ENCODE measurements at regions not wholly inside any gene's neighbourhood (a gene's known extent, or its start where the extent isn't known, plus 50 kb on each side); places are given as distances from the start of the nearest gene placed in this dataset.

GRCh38 chr14:98165976-98166375 lies 1106.0 kb downstream of the BCL11B start:
- DNase-seq, result no peak

- no peak for DNase-seq
These were observed 1104.7 kb downstream of the BCL11B start for GRCh38 chr14:98167275-98167674.

GRCh38 chr14:98167705-98168104 lies 1104.3 kb downstream of the BCL11B start:
- no peak for DNase-seq

- DNase-seq, result no peak
These were observed 1103.6 kb downstream of the BCL11B start for GRCh38 chr14:98168211-98168985.

- DNase-seq, result no peak
These were observed 1102.8 kb downstream of the BCL11B start for GRCh38 chr14:98169170-98169587.

- no peak for DNase-seq
These were observed 1101.4 kb downstream of the BCL11B start for GRCh38 chr14:98170575-98170974.

GRCh38 chr14:98171654-98172053 lies 1100.3 kb downstream of the BCL11B start:
- DNase-seq, result no peak

GRCh38 chr14:98172243-98172778 lies 1099.7 kb downstream of the BCL11B start:
- no peak for DNase-seq

- no peak for DNase-seq
These were observed 1098.7 kb downstream of the BCL11B start for GRCh38 chr14:98173305-98173704.

- DNase-seq, result no peak
These were observed 1098.0 kb downstream of the BCL11B start for GRCh38 chr14:98174041-98174440.

- no peak for DNase-seq
These were observed 1096.6 kb downstream of the BCL11B start for GRCh38 chr14:98175436-98175835.

- DNase-seq, result no peak
These were observed 1096.1 kb downstream of the BCL11B start for GRCh38 chr14:98175881-98176280.

GRCh38 chr14:98176892-98177291 lies 1095.1 kb downstream of the BCL11B start:
- no peak for DNase-seq

GRCh38 chr14:98177551-98177950 lies 1094.4 kb downstream of the BCL11B start:
- no peak for DNase-seq

GRCh38 chr14:98181241-98181640 lies 1090.8 kb downstream of the BCL11B start:
- no peak for DNase-seq

- no peak for DNase-seq
These were observed 1090.2 kb downstream of the BCL11B start for GRCh38 chr14:98181768-98182167.

- DNase-seq, result no peak
These were observed 1089.5 kb downstream of the BCL11B start for GRCh38 chr14:98182393-98183055.

GRCh38 chr14:98183556-98183955 lies 1088.4 kb downstream of the BCL11B start:
- DNase-seq, result no peak

- DNase-seq, result no peak
These were observed 1087.5 kb downstream of the BCL11B start for GRCh38 chr14:98184457-98184856.

- no peak for DNase-seq
These were observed 1087.0 kb downstream of the BCL11B start for GRCh38 chr14:98185036-98185435.

- DNase-seq, result no peak
These were observed 1085.9 kb downstream of the BCL11B start for GRCh38 chr14:98186140-98186539.

- no peak for DNase-seq
These were observed 1084.7 kb downstream of the BCL11B start for GRCh38 chr14:98187281-98187680.

- no peak for DNase-seq
These were observed 1082.9 kb downstream of the BCL11B start for GRCh38 chr14:98189062-98189461.

All from right lung (tissue), 2 donors.